AG04450 (cell line): ENCODE measurements at regions not wholly inside any gene's neighbourhood (a gene's known extent, or its start where the extent isn't known, plus 50 kb on each side); places are given as distances from the start of the nearest gene placed in this dataset.

Source experiments
- CTCF ChIA-PET: fragments of 300-600, 350-600 bp; formaldehyde crosslinking; extraction: SDS; loops from one replicate; lab custom pipeline; 2022; ENCODE audit warnings: antibody characterized with exemption, inconsistent platforms; lab: Charles Lee
- POLR2A ChIA-PET: fragments of 350-600 bp; formaldehyde crosslinking; extraction: SDS; loops from one replicate; lab custom pipeline; 2021; ENCODE audit warnings: antibody characterized with exemption, inconsistent platforms; lab: Yijun Ruan, JAX
- DNase-seq: peaks from one replicate; pipeline ENCODE4 v3.0.0-alpha.2; 2011; ENCODE audit warnings: low read depth, low spot score
- H3K27ac ChIP-seq: one replicate; pipeline ENCODE4 v1.5.1; 2012; ENCODE audit warnings: low read depth, low read length, control low read depth
- H3K27me3 ChIP-seq: one replicate; pipeline ENCODE4 v1.6.0; 2012; ENCODE audit warnings: low read length; ENCODE audit not compliant: control insufficient read depth, insufficient read depth
- H3K4me3 ChIP-seq: 2 replicates; pipeline ENCODE4 v1.5.1; 2011; ENCODE audit warnings: mild to moderate bottlenecking, low read depth, low read length, control low read depth
- H3K9me3 ChIP-seq: 2 replicates; pipeline ENCODE4 v1.5.1; 2012; ENCODE audit warnings: low read length; ENCODE audit not compliant: control insufficient read depth, insufficient read depth
- CTCF ChIP-seq: IDR thresholded peaks from 2 replicates; pipeline ENCODE4 v1.5.1; 2011; ENCODE audit warnings: low read depth, low read length, control low read depth, inconsistent platforms

- H3K27ac ChIP-seq, result no peak overlapping the region
- no peak for TF ChIP-seq CTCF
Measured at GRCh38 chr1:38563942-38564735, 295.4 kb downstream of the RRAGC start.

GRCh38 chr1:38561725-38562124, 297.8 kb downstream of the RRAGC start:
- ChIA-PET CTCF (no interaction called here), POLR2A (no interaction called here)
- no peaks in the 10 kb centered on the region for H3K9me3 ChIP-seq
- no peak overlapping the region for H3K27ac ChIP-seq
- no peak for TF ChIP-seq CTCF
- H3K4me3 ChIP-seq, result no peak overlapping the region
- H3K27me3 ChIP-seq, result peaks cover 13% of the 10 kb centered on the region
- no peak for DNase-seq

More at GRCh38 chr1:38563942-38564735, 295.4 kb downstream of the RRAGC start:
- Histone ChIP-seq H3K9me3 (no peaks in the 10 kb centered on the region), H3K27me3 (peaks cover 9% of the 10 kb centered on the region), H3K4me3 (no peak overlapping the region)
- POLR2A ChIA-PET, result no interaction called here
- CTCF ChIA-PET, result no interaction called here
- DNase-seq, result no peak

GRCh38 chr1:38561110-38561509, 298.5 kb downstream of the RRAGC start:
- DNase-seq, result no peak
- Histone ChIP-seq H3K4me3 (no peak overlapping the region), H3K27ac (no peak overlapping the region), H3K9me3 (no peaks in the 10 kb centered on the region), H3K27me3 (peaks cover 13% of the 10 kb centered on the region)
- POLR2A ChIA-PET, result no interaction called here
- CTCF ChIA-PET, result no interaction called here
- TF ChIP-seq CTCF, result no peak

GRCh38 chr1:38560457-38560856, 299.1 kb downstream of the RRAGC start:
- Histone ChIP-seq H3K9me3 (no peaks in the 10 kb centered on the region), H3K4me3 (no peak overlapping the region), H3K27ac (no peak overlapping the region), H3K27me3 (peaks cover 13% of the 10 kb centered on the region)
- no peak for DNase-seq
- TF ChIP-seq CTCF, result no peak
- ChIA-PET POLR2A (no interaction called here), CTCF (no interaction called here)

- H3K27ac ChIP-seq, result no peak overlapping the region
- DNase-seq, result no peak
- no peak overlapping the region for H3K4me3 ChIP-seq
- peaks cover 13% of the 10 kb centered on the region for H3K27me3 ChIP-seq
- H3K9me3 ChIP-seq, result no peaks in the 10 kb centered on the region
- CTCF ChIA-PET, result no interaction called here
- POLR2A ChIA-PET, result interaction anchor here (0.6 kb wide), 1 partner anchor 184 kb away, joined by 3 read pairs; no protein-coding TSS in a partner anchor
- TF ChIP-seq CTCF, result no peak
Measured at GRCh38 chr1:38559446-38560165, 300.0 kb downstream of the RRAGC start.
